MM.1S (cell line): ENCODE measurements at regions not wholly inside any gene's neighbourhood (a gene's known extent, or its start where the extent isn't known, plus 50 kb on each side); places are given as distances from the start of the nearest gene placed in this dataset.

ENCODE experiments used
- DNase-seq: peaks from one replicate; pipeline ENCODE4 v3.0.0-alpha.2; 2015
- H2AFZ ChIP-seq: fragments of 300-600 bp; sonication (generic); 2 replicates; pipeline ENCODE4 v1.6.0; 2016; ENCODE audit warnings: antibody characterized with exemption, low read length
- H3F3A ChIP-seq: fragments of 300-600 bp; sonication (generic); 2 replicates; pipeline ENCODE4 v1.6.1; 2016; ENCODE audit warnings: mild to moderate bottlenecking, antibody characterized with exemption, low read length, moderate library complexity, mixed read lengths; ENCODE audit not compliant: insufficient read depth
- H3K27ac ChIP-seq: fragments of 300-600 bp; sonication (generic); 2 replicates; pipeline ENCODE4 v1.5.1; 2016; ENCODE audit warnings: mild to moderate bottlenecking, low read length
- H3K27me3 ChIP-seq: fragments of 300-600 bp; sonication (generic); replicated peaks from 2 replicates; pipeline ENCODE4 v1.6.0; 2016; ENCODE audit warnings: low read length; ENCODE audit not compliant: insufficient read depth
- H3K36me3 ChIP-seq: fragments of 300-600 bp; sonication (generic); replicated peaks from 2 replicates; pipeline ENCODE4 v1.6.1; 2016; ENCODE audit warnings: mild to moderate bottlenecking, low read length, mixed read lengths; ENCODE audit not compliant: insufficient read depth
- H3K4me1 ChIP-seq: fragments of 300-600 bp; sonication (generic); 2 replicates; pipeline ENCODE4 v1.6.1; 2016; ENCODE audit warnings: low read length, mixed read lengths
- H3K4me2 ChIP-seq: fragments of 300-600 bp; sonication (generic); 2 replicates; pipeline ENCODE4 v1.6.0; 2016; ENCODE audit warnings: low read depth, low read length
- H3K4me3 ChIP-seq: fragments of 300-600 bp; sonication (generic); 2 replicates; pipeline ENCODE4 v1.5.1; 2016; ENCODE audit warnings: low read length, mixed read lengths
- H3K79me2 ChIP-seq: fragments of 300-600 bp; sonication (generic); 2 replicates; pipeline ENCODE4 v1.6.1; 2016; ENCODE audit warnings: mixed run types, low read length, mixed read lengths
- H3K9ac ChIP-seq: fragments of 300-600 bp; sonication (generic); 2 replicates; pipeline ENCODE4 v1.6.1; 2016; ENCODE audit warnings: low read length, mixed read lengths
- H3K9me2 ChIP-seq: fragments of 300-600 bp; sonication (generic); replicated peaks from 2 replicates; pipeline ENCODE4 v1.6.1; 2016; ENCODE audit warnings: mild to moderate bottlenecking, low read length, mixed read lengths; ENCODE audit not compliant: insufficient read depth
- H3K9me3 ChIP-seq: fragments of 300-600 bp; sonication (generic); replicated peaks from 2 replicates; pipeline ENCODE4 v1.6.1; 2016; ENCODE audit warnings: mild to moderate bottlenecking, low read length, mixed read lengths; ENCODE audit not compliant: insufficient read depth
- H4K20me1 ChIP-seq: fragments of 300-600 bp; sonication (generic); 2 replicates; pipeline ENCODE4 v1.6.1; 2016; ENCODE audit warnings: mild to moderate bottlenecking, low read length, moderate library complexity, mixed read lengths; ENCODE audit not compliant: insufficient read depth
- EZH2 ChIP-seq: fragments of 300-600 bp; sonication (generic); optimal IDR thresholded peaks from 2 replicates; pipeline ENCODE3; 2017; ENCODE audit warnings: low read depth, mild to moderate bottlenecking, antibody characterized with exemption, low read length, mixed read lengths
- EZH2phosphoT487 ChIP-seq: fragments of 300-600 bp; sonication (generic); IDR thresholded peaks from 2 replicates; pipeline ENCODE4 v1.6.1; 2018; ENCODE audit warnings: antibody characterized with exemption, low read length
- TF ChIP-seq, protein P1 (sequence below): fragments of 300-600 bp; sonication (generic); IDR thresholded peaks from 2 replicates; pipeline ENCODE4 v1.5.1; 2016; ENCODE audit warnings: antibody characterized with exemption, low read length, mixed read lengths

DNA sequence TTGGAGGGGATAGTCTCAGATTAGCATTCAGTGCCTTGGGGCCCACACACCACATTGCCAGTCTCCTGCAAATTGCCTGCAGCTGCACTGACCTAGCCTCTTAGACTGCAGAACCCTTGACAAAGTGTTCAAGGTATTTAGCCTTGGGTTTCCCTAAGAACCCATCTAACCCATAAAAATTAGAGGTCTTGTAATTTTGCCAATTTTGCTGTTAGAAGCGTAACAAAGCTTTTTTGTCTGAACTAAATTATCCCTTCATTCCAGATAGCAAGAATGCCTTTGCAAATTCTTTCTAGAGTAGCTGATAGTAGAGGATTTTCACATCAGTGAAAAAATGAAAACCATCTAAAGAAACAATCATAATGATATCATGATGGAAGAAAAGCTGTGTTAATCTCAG is 74.0 kb upstream of the CCNG1 start:
- TF ChIP-seq EZH2phosphoT487 (no peak), EZH2 (no peak)
- no peaks in the 10 kb centered on the region for H3F3A ChIP-seq
- peaks cover 2% of the 10 kb centered on the region for H3K4me1 ChIP-seq
- no peak overlapping the region for H3K4me2 ChIP-seq
- H4K20me1 ChIP-seq, result no peaks in the 10 kb centered on the region
- H3K4me3 ChIP-seq, result no peak overlapping the region
- no peaks in the 10 kb centered on the region for H3K9me2 ChIP-seq
- H3K79me2 ChIP-seq, result no peaks in the 10 kb centered on the region
- H3K36me3 ChIP-seq, result no peaks in the 10 kb centered on the region
- H3K9ac ChIP-seq, result no peak overlapping the region
- no peak overlapping the region for H2AFZ ChIP-seq
- DNase-seq, result no peak
- H3K9me3 ChIP-seq, result no peaks in the 10 kb centered on the region
- no peaks in the 10 kb centered on the region for H3K27me3 ChIP-seq
- H3K27ac ChIP-seq, result no peak overlapping the region

DNA sequence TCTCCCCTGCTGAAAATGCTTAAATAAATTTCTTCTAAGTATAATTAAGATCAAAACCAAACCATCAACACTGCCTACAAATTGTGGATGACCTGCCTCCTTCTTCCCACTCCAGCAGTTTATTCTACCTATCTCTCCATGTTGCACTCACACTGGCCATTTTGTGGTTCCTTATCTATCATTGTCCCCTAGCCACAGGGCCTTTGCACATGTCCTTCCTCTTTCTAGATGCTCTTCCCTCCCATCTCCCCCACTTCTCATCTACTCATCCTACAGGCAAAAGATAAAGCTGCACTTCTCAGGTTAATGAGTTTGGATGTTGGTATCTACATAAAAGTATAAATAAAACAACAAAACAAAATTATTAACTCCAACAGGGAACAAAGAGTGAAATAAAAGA is 70.6 kb upstream of the CCNG1 start:
- no peaks in the 10 kb centered on the region for H3K27me3 ChIP-seq
- no peaks in the 10 kb centered on the region for H3K36me3 ChIP-seq
- H3K4me3 ChIP-seq, result no peak overlapping the region
- H2AFZ ChIP-seq, result no peak overlapping the region
- no peak for DNase-seq
- H3K9ac ChIP-seq, result no peak overlapping the region
- no peak overlapping the region for H3K27ac ChIP-seq
- no peaks in the 10 kb centered on the region for H4K20me1 ChIP-seq
- no peaks in the 10 kb centered on the region for H3K9me2 ChIP-seq
- H3K4me2 ChIP-seq, result no peak overlapping the region
- H3K79me2 ChIP-seq, result no peaks in the 10 kb centered on the region
- H3F3A ChIP-seq, result no peaks in the 10 kb centered on the region
- H3K4me1 ChIP-seq, result no peaks in the 10 kb centered on the region
- TF ChIP-seq, protein P1, sequence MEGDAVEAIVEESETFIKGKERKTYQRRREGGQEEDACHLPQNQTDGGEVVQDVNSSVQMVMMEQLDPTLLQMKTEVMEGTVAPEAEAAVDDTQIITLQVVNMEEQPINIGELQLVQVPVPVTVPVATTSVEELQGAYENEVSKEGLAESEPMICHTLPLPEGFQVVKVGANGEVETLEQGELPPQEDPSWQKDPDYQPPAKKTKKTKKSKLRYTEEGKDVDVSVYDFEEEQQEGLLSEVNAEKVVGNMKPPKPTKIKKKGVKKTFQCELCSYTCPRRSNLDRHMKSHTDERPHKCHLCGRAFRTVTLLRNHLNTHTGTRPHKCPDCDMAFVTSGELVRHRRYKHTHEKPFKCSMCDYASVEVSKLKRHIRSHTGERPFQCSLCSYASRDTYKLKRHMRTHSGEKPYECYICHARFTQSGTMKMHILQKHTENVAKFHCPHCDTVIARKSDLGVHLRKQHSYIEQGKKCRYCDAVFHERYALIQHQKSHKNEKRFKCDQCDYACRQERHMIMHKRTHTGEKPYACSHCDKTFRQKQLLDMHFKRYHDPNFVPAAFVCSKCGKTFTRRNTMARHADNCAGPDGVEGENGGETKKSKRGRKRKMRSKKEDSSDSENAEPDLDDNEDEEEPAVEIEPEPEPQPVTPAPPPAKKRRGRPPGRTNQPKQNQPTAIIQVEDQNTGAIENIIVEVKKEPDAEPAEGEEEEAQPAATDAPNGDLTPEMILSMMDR, result no peak
- TF ChIP-seq EZH2 (no peak), EZH2phosphoT487 (no peak)
- no peaks in the 10 kb centered on the region for H3K9me3 ChIP-seq

DNA sequence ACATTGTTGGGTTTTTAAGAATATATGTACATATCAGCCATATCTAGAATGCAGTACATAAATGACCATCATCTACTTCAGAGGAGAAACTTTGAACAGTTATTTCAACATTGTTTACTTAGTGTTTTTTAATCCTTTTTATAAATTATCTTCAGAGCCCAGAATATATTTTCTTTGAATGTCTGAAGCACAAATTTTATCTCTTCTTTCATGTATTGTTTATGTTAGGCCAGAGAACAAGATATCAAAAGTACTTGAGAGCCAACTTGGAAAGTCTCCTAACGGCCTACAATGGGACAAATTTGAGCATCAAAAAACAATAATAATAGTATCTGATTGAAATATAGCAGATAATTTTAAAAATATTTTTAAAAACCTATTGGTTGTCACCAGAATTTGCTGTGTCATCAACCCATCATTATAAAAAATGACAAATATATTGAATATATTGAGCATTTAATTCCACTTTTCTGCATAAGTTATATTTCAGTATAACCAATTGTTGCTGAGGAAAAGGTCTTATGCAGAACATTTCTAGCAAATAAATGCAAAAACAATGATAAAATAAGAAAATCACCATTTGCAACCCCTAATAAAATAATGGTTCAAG is 67.5 kb upstream of the CCNG1 start:
- no peak for DNase-seq
- H2AFZ ChIP-seq, result no peak overlapping the region
- no peaks in the 10 kb centered on the region for H3K9me2 ChIP-seq
- no peaks in the 10 kb centered on the region for H3F3A ChIP-seq
- H4K20me1 ChIP-seq, result no peaks in the 10 kb centered on the region
- no peak overlapping the region for H3K9ac ChIP-seq
- H3K4me2 ChIP-seq, result no peak overlapping the region
- no peaks in the 10 kb centered on the region for H3K79me2 ChIP-seq
- no peak for TF ChIP-seq EZH2phosphoT487
- no peak for TF ChIP-seq EZH2
- TF ChIP-seq, protein P1, result no peak
- no peaks in the 10 kb centered on the region for H3K36me3 ChIP-seq
- no peaks in the 10 kb centered on the region for H3K27me3 ChIP-seq
- H3K4me1 ChIP-seq, result no peaks in the 10 kb centered on the region
- H3K27ac ChIP-seq, result no peak overlapping the region
- H3K4me3 ChIP-seq, result no peak overlapping the region
- H3K9me3 ChIP-seq, result no peaks in the 10 kb centered on the region; the same call in 1 of the 2 replicates

DNA sequence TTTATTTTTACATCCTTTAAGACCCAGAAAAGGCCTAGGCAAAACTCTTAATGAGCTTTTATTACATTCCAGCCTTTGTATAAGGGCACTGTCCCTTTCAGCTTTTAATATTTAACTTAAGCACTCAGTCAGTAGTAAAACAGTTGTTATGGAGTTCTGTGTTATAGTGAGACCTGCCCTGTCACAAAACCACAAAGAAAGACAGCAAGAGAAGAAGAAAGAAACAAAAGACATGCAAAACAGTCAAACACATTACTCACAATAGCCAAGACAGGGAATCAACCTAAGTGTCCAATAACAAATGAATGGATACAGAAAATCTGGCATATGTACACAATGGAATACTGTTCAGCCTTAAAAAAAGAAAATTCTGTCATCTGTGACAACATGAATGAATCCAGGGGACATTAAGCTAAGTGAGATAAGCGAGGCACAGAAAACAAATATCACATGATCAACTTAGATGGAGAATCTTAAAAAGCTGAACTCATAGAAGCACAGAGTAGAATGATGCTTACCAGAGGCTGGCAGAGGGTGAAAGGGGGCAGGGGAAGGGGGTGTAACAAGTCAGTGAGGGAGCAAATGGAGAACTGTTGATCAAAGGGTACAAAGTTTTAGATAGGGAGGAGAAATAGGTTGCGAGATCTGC is 63.8 kb upstream of the CCNG1 start:
- H3K9me2 ChIP-seq, result 0 out of 2 replicates have a peak, but pooled peaks cover 4% of the 10 kb centered on the region
- no peaks in the 10 kb centered on the region for H3F3A ChIP-seq
- no peaks in the 10 kb centered on the region for H3K79me2 ChIP-seq

More for the DNA sequence above, 63.8 kb upstream of the CCNG1 start:
- Histone ChIP-seq H3K9ac (no peak overlapping the region), H3K27me3 (no peaks in the 10 kb centered on the region), H3K4me2 (no peak overlapping the region), H3K27ac (no peak overlapping the region), H3K4me3 (no peak overlapping the region), H3K36me3 (no peaks in the 10 kb centered on the region), H3K4me1 (no peaks in the 10 kb centered on the region), H4K20me1 (no peaks in the 10 kb centered on the region), H2AFZ (no peak overlapping the region), H3K9me3 (no peaks in the 10 kb centered on the region; the same call in 1 of the 2 replicates)
- no peak for TF ChIP-seq EZH2phosphoT487
- TF ChIP-seq, protein P1, result no peak
- no peak for TF ChIP-seq EZH2
- DNase-seq, result no peak
